Activated CD8-positive, alpha-beta memory T cell treated with anti-CD3 and anti-CD28 coated beads for 1 hour (primary cell): ENCODE measurements at regions not wholly inside any gene's neighbourhood (a gene's known extent, or its start where the extent isn't known, plus 50 kb on each side); places are given as distances from the start of the nearest gene placed in this dataset.

ENCODE experiments used
- DNase-seq, 2 donors: peaks; one replicate each; pipeline ENCODE4 v3.0.0-alpha.2; 2020; ENCODE audit warnings: low read depth in 1 of 2; ENCODE audit errors: extremely low read depth in 1 of 2

- no peak for DNase-seq
Measured at GRCh38 chr6:22010102-22010501, 286.7 kb downstream of the PRL start.

- no peak for DNase-seq
Measured at GRCh38 chr6:22015216-22015615, 281.6 kb downstream of the PRL start.

- DNase-seq, result no peak
Measured at GRCh38 chr6:22015944-22016343, 280.9 kb downstream of the PRL start.

GRCh38 chr6:22017272-22017671 is 279.6 kb downstream of the PRL start:
- no peak for DNase-seq

GRCh38 chr6:22017766-22018165 is 279.1 kb downstream of the PRL start:
- DNase-seq, result no peak

GRCh38 chr6:22019857-22020256 is 277.0 kb downstream of the PRL start:
- DNase-seq, result no peak

- no peak for DNase-seq
Measured at GRCh38 chr6:22020299-22021003, 276.4 kb downstream of the PRL start.

- DNase-seq, result no peak
Measured at GRCh38 chr6:22021966-22022365, 274.9 kb downstream of the PRL start.

- no peak for DNase-seq
Measured at GRCh38 chr6:22023937-22024336, 272.9 kb downstream of the PRL start.

GRCh38 chr6:22024973-22025467 is 271.8 kb downstream of the PRL start:
- DNase-seq, result no peak

- no peak for DNase-seq
Measured at GRCh38 chr6:22025468-22026163, 271.2 kb downstream of the PRL start.

- no peak for DNase-seq
Measured at GRCh38 chr6:22026164-22026678, 270.6 kb downstream of the PRL start.

- DNase-seq, result no peak
Measured at GRCh38 chr6:22027040-22027725, 269.7 kb downstream of the PRL start.

GRCh38 chr6:22028403-22029090 is 268.3 kb downstream of the PRL start:
- no peak for DNase-seq

- no peak for DNase-seq
Measured at GRCh38 chr6:22029171-22029570, 267.7 kb downstream of the PRL start.

GRCh38 chr6:22030730-22031619 is 265.9 kb downstream of the PRL start:
- DNase-seq, result no peak

- no peak for DNase-seq
Measured at GRCh38 chr6:22035690-22036089, 261.1 kb downstream of the PRL start.

- no peak for DNase-seq
Measured at GRCh38 chr6:22036275-22036674, 260.6 kb downstream of the PRL start.

- DNase-seq, result no peak
Measured at GRCh38 chr6:22036699-22037098, 260.1 kb downstream of the PRL start.
